GM18505 (cell line): ENCODE measurements at regions not wholly inside any gene's neighbourhood (a gene's known extent, or its start where the extent isn't known, plus 50 kb on each side); places are given as distances from the start of the nearest gene placed in this dataset.

ENCODE experiments used
- ATAC-seq: cut with Tn5 transposase; IDR thresholded peaks from one replicate; pipeline ENCODE4 v1.9.1; 2021; ENCODE audit not compliant: unreplicated experiment
- POLR2A ChIP-seq: IDR thresholded peaks from 4 replicates; pipeline ENCODE4 v1.6.1; 2011; ENCODE audit warnings: borderline replicate concordance; ENCODE audit not compliant: insufficient read depth, insufficient read length; ENCODE audit errors: extremely low read depth

- peak; percentile 69 for ATAC-seq
- TF ChIP-seq POLR2A, result no peak
Observed at GRCh38 chr5:114305402-114306207, 56.3 kb upstream of the KCNN2 start.

- no peak for TF ChIP-seq POLR2A
- ATAC-seq, result no peak
Observed at GRCh38 chr5:114308017-114308416, 53.9 kb upstream of the KCNN2 start.

GRCh38 chr5:114308508-114308907, 53.4 kb upstream of the KCNN2 start:
- TF ChIP-seq POLR2A, result no peak
- ATAC-seq, result no peak

DNA sequence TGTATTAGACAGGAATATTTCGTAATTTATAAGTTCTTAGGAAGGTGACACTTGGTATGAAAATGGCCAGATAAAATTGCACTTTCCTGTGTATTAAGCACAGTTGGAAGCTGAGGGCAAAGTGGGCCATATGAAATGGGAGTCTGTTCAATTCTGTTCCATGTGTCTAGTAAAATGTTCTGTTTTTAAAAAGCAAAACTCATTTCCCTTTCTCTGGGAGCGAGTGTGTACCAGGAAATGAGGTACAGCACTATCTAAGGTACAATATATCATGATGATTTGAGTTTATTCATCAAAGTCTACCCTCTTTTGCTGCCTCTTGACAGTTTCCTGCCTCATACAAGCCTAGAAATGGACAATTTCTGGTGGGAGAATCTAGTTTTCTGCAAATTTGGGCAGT, 51.2 kb upstream of the KCNN2 start:
- no peak for TF ChIP-seq POLR2A
- no peak for ATAC-seq

- TF ChIP-seq POLR2A, result no peak
- ATAC-seq, result no peak
Observed at GRCh38 chr5:114311281-114311680, 50.6 kb upstream of the KCNN2 start.

GRCh38 chr5:114311968-114312367, 49.9 kb upstream of the KCNN2 start:
- no peak for TF ChIP-seq POLR2A
- no peak for ATAC-seq
